GM18873 (cell line): ENCODE measurements at regions not wholly inside any gene's neighbourhood (a gene's known extent, or its start where the extent isn't known, plus 50 kb on each side); places are given as distances from the start of the nearest gene placed in this dataset.

Experiments used
- ATAC-seq: cut with Tn5 transposase; IDR thresholded peaks from one replicate; pipeline ENCODE4 v1.9.1; 2021; ENCODE audit warnings: mild to moderate bottlenecking, moderate library complexity, moderate number of reproducible peaks; ENCODE audit not compliant: unreplicated experiment, low FRiP score

DNA sequence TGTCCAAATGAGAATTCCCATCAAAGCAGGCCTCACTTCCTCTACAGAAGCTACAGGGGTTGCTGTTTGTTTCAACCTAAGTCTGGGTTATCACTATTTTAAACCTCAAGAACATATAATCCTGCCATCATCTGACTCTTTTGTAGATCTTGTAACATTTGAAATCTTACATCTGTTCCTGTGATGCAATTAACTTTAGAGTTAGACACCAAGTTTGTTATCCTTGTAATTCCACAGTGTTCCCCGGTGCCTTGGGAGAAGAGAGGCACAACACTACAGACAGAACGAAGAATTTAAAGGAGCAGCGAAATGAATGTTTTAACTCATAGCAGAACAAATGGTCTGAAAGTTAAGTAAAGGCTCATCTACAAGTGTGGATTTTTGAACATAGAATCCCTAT is 116.1 kb downstream of the UCHL5 start:
- ATAC-seq: no peak

DNA sequence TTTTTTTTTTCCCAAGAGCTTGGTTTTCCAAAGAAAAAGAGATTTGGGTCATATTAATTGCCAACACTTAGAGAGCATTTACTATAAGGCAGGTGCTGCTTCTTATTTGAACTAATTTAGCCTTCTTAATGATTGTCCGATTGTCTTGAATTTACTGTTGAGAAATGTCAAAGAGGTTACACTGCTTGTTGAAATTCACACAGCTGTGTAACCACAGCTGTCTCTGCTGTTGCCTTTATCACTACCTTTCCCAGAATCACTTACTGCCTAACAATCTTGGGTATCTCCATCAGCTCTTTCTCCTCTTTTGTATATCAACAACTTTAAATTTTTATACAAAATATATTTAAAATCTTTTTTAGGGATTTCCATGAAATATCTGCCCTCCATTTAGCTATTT is 115.6 kb downstream of the UCHL5 start:
- no peak for ATAC-seq

DNA sequence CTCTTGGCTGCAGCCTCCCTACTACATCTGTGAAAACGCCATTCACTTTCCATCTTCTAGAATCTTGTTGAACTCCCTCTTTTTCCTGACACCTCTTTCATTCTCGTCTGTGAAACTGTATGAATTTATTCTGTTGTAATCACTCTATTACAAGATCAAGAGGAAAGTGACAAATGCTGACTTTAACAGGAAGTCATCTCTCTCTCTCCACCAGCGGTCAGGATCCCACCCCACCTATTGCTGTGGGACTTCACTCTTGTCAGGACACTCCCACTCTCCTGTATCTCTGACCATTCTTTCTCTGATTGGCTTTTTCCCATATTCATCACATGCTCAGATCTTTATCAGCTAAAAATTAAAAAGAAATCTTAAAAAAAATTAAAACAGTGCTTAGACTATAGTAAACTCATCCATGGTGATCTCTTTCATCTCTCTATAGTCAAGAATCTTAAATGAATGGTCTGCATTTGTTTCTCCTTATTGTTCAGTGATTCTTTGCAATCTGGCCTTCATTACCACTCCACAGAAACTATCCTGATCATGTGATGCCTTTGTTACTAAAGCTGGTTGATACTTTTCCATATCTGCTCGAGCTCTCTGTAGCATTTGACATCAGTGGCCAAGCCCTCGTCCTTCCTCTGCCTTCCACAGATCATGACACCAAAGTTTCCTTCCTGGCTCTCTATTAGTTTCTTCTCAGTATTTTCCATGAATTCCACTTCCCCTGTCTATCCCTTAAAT is 113.6 kb downstream of the UCHL5 start:
- ATAC-seq: no peak

DNA sequence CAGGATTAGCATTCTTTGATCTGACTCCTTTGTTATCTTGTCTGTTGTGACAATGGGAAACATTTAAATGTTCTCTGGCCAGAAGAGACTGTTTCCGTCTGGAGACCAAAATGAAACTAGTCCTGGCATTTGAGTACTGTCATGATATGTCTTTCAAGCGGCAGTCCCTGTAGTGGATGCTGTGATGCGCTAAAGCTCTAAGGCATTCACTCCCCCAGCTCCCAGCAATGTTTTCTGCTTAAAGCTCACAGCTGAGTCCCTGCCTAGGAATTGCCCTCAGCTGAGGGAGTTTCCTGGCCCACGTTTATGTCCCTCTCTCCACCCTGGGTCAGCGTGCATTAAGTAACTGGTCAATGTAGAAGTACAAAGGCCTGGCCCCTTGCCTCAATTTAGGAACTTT is 109.4 kb downstream of the UCHL5 start:
- no peak for ATAC-seq

DNA sequence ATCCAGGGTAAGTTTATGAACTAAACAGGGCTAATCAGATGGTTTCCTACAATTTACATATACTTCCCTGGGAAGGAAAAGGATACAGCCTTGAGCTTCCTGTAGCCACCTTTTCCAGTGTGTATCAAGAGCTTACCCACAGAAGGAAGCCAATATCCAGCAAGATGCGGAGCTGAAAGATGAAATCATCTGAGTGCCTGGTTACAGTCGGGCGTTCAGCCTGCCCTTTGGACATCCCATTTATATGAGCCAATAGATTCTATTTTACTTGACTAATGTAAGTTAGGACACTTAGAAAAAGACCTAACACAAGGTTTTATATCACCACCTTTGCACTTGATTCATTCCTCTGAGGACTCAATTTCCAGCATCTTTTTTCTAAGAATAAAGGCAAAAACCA is 108.2 kb downstream of the UCHL5 start:
- no peak for ATAC-seq

DNA sequence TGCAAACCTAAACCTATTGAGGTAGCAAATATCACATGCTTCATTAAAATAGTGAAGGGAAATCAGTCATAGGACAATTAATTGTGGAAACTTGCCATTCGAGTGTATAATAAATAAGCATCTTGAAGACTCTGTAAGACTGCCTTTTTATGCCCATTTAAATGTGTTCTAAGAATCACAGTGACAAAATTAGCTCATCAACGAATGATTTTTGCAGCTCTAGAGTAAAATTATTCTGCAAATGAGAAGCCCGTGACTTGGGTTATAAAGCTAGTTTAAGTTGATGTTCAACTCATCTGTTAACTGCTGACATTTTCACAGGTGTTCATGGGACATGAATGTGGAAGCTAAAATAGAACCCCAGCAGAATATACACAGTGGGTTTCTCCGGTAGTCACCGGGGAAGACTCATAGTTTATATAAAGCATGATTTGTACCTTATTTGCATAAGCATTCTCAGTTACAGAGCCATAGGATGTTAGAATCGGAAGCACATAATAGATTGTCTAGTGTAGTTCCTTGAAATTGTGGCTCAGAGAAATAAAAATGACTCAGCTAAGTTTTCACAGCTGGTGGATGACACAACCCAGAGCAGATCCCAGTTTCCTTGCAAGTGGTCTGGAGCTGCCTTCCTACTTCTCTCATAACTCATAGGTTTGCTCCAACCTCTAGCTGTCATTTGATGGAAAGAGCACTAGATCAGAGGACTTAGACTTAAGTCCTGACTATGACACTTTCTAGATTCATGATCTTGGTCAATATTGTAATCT is 107.3 kb downstream of the UCHL5 start:
- ATAC-seq: peak; percentile 96

DNA sequence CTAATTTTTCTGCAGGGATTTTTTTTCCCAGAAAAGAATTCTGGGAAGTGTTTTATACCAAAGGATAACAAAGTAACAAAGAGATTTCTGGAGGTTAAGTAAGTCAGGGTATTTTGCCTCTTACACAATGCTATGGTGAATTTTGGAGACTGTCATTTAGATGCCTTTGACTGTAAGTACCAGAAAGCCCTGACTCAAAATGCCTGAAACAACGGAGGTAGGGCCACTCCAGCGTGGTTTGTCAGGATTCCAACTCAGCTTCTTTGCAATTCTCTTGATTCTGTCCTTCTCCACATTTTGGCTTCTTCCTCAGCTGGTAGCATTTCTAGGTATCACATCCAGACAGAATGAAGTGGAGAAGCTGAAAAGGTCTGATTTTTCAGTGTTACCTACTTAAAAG is 106.5 kb downstream of the UCHL5 start:
- ATAC-seq: no peak

DNA sequence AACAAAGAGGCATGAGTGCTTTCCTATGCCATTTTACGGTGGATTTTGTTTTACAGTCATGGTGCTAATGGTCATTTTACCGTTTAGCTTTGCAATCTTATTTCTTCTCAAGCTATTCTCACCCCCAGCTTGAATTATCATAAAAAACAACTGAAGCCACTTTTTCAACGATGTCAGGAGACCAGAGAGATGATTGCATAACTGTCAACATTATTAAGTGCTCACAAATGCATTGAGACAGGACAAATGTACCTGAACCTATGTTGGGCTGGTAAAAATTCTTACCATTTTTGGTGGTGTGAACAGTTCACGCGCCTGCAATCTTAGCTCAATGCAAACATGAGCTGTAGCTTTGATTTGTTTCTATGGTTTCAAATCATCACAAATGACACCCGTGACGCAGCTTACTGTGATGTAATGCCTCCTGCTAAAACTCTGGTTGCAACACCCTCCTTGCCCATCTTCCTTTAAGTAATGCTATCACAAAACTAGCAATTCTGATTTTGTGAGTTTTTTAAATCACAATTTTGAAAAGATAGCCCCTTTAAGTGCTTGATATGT is 104.4 kb downstream of the UCHL5 start:
- ATAC-seq: no peak

DNA sequence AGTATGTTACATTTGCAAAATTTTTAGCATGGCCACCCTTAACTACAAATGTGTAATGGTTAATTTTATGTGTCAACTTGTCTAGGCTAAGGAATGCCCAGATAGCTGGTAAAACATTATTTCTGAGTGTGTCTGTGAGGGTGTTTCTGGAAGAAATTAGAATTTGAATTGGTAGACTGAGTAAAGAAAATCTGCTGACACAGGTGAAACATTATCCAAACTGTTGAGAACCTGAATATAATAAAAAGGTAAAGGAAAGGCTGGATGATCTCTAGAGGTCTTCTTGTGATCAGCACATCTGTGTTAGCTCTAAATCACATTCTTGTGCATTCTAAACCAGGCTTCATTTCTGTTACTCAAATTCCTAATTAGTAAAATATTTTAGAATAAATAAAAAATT is 100.8 kb downstream of the UCHL5 start:
- no peak for ATAC-seq

DNA sequence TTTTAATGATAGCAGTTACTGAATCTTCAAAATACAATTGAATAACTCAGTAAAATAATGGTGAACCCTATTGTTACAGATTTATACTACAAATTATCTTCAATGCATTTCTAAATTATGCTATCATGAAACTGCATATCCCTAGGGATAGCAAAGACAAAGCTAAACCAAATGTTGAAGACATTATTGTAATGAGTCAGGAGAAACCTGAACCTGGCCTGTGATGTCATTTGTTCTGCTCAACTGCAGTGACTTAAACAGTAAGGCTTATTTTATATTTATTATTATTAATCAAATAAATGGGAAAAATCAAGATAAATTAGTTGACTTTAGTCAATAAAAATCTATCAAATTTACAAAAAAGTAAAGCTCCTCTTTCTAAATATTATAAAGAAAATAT is 100.3 kb downstream of the UCHL5 start:
- ATAC-seq: no peak

DNA sequence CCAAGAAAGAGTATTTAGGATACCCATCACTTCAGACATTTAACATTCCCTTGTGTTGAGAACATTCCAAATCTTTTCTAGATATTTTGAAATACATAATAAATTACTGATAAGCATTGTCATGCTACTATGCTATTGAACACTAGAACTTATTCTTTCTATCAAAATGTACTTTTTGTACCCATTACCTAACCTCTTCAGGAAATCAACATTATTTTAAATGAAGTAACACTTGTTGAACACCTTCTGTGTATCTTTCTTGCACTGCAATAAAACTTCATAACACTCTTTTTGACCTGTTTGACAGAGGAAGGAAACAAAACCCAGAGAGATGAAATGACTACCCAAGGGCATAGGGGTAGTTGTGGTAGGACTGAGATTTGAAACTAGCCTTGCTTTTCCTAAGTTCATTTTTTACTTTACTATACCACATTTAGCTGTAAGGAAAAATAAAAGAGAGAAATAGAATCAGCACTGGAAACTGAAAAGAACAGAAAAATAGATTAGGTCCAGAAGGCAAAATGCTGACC is 99.4 kb downstream of the UCHL5 start:
- ATAC-seq: peak; percentile 61
